ENCODE measurements at regions not wholly inside any gene's neighbourhood (a gene's known extent, or its start where the extent isn't known, plus 50 kb on each side); places are given as distances from the start of the nearest gene placed in this dataset.

DNA sequence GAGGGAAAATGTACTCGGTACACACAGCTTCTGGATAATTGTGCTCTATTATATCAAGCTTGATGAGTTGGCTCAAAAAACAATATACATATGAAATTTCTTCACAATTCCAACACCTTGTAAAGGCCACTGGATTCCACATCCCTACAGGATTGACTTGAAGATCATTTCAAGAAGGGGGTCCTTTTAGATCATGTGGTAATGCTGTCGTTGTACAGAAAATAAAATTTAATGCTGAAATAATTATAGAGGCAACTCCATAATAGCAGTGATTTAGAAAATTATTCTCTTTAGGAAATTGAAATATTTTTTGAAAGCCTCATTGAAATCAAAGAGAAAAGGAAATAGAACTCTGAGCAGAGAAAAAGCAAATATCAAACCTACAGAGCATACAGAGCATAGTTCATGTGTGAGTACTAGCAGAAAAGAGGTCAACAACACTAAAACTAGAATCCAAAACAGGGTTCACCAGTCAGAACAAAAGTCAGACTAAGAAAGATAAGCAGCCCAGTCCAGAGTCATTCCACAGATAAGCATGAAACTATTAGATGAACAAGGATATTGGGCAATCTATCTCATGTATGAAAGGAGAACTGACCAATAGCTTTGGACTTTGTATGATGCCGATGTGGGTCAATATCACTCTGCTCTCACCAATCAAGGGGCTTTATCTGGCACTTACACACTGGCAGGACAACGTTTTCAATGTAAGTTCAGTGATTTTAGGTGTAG, 79.5 kb upstream of the PALMD start:
- H3K9me3 Mint-ChIP-seq: no peaks in the 10 kb centered on the region
- no peaks in the 10 kb centered on the region for H3K36me3 Mint-ChIP-seq (ENCODE audit: low read depth)
- peaks cover 13% of the 10 kb centered on the region for H3K27me3 Mint-ChIP-seq
- no peaks in the 10 kb centered on the region for H3K4me1 Mint-ChIP-seq
- DNase-seq: no peak
- intact Hi-C loops (cut with micrococcal nuclease): no loop called here
- no peak overlapping the region for H3K4me3 Mint-ChIP-seq
- H3K27ac Mint-ChIP-seq: no peak overlapping the region

DNA sequence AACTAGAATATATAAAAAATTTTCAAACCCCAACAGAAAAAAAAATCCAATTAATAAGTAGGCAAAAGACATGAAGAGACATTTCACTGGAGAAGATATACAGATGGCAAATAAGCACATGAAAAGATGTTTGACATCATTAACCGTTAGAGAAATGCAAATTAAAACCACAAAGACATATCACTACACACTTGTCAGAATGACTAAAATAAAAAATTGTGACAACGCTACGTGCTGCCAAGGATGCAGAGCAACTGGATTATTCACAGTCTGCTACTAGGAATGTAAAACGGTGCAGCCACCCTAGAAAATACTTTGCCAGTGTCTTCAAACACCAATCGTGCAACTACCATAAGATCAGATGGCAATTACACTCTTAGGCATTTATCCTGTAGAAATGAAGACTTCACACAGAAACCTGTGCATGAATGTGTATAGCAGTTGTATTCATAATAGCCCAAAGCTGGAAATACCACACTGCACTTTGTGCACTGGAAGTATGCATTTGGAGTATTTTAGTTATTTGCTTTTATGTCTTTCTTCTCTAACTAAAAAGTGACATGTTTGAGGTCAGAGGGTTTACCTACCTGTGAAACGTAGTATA, 75.3 kb upstream of the PALMD start:
- Mint-ChIP-seq H3K36me3 (ENCODE audit: low read depth) (no peaks in the 10 kb centered on the region), H3K4me1 (no peaks in the 10 kb centered on the region), H3K9me3 (no peaks in the 10 kb centered on the region), H3K4me3 (no peak overlapping the region), H3K27ac (no peak overlapping the region), H3K27me3 (peaks cover 10% of the 10 kb centered on the region)
- intact Hi-C loops (cut with micrococcal nuclease): no loop called here
- DNase-seq: no peak

- Mint-ChIP-seq H3K9me3 (no peaks in the 10 kb centered on the region), H3K4me3 (no peak overlapping the region)
These were observed 74.7 kb upstream of the PALMD start for GRCh38 chr1:99571092-99571734.

DNA sequence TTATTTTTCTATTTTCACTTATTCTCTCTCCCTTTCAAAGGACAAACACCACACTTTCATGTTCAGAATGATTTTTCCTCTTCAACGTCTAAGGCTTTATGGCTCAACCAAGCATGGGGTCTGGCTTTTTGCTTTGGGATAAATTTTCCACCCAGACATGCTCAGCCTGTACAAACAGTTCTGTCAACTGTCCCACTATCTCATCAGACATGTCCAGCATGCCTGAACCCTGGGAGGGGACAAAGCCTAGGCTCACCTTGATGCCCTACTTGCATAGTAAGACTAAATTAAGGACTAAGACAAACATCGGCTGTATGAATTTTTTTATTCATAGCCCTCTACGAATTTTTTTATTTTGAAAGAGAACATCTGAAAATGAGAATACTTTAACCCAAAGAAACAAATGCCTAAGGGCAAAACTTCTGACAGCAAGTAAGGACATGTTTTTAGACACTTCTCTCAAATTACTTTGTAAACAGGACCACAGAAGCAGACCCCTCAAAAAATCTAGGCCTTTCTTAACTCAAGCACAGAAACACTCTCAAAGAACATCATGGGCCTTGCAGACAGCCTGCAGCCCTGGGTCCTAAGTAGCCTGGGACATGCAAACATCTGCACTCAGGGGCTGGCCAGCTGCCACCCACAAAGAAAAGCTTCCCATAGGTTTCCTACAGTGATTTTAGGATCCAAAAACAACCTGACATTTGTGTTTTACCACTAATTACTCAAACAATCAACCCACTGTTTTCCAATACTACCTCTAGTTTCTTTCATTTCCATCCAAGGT, 72.3 kb upstream of the PALMD start:
- no peaks in the 10 kb centered on the region for H3K9me3 Mint-ChIP-seq
- no peak for DNase-seq
- H3K27me3 Mint-ChIP-seq: peaks cover 6% of the 10 kb centered on the region
- no peak overlapping the region for H3K27ac Mint-ChIP-seq
- H3K36me3 Mint-ChIP-seq (ENCODE audit: low read depth): no peaks in the 10 kb centered on the region
- H3K4me3 Mint-ChIP-seq: no peak overlapping the region
- H3K4me1 Mint-ChIP-seq: no peaks in the 10 kb centered on the region
- intact Hi-C loops (cut with micrococcal nuclease): no loop called here

More at GRCh38 chr1:99571092-99571734, 74.7 kb upstream of the PALMD start:
- peaks cover 10% of the 10 kb centered on the region for H3K27me3 Mint-ChIP-seq
- H3K36me3 Mint-ChIP-seq (ENCODE audit: low read depth): no peaks in the 10 kb centered on the region
- no peak overlapping the region for H3K27ac Mint-ChIP-seq
- intact Hi-C loops (cut with micrococcal nuclease): no loop called here
- H3K4me1 Mint-ChIP-seq: no peaks in the 10 kb centered on the region
- no peak for DNase-seq

DNA sequence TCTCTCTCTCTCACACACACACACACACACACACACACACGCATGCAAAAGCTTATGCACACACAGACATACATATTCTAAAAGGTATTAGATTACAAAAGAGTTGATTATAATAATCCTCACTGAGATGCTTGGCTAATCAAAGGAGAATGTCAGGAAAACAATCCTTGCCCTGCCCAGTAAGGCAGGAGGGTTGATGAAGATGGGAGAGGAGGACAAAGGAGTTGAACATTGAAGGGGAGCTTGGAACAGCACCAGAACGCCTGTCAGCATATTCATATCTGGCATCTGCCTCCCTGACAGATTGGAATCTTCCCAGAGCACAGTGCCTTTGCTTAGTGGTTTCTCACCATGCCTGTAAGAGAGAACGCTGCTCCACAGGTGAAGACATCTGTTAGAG, 68.6 kb upstream of the PALMD start:
- no peaks in the 10 kb centered on the region for H3K36me3 Mint-ChIP-seq (ENCODE audit: low read depth)
- H3K4me3 Mint-ChIP-seq: no peak overlapping the region
- no peak overlapping the region for H3K27ac Mint-ChIP-seq
- no peak for DNase-seq
- no peaks in the 10 kb centered on the region for H3K4me1 Mint-ChIP-seq
- H3K27me3 Mint-ChIP-seq: peaks cover 2% of the 10 kb centered on the region
- no peaks in the 10 kb centered on the region for H3K9me3 Mint-ChIP-seq
- intact Hi-C loops (cut with micrococcal nuclease): no loop called here

GRCh38 chr1:99579691-99580172, 66.2 kb upstream of the PALMD start:
- H3K27me3 Mint-ChIP-seq: peaks cover 2% of the 10 kb centered on the region
- H3K9me3 Mint-ChIP-seq: no peaks in the 10 kb centered on the region
- intact Hi-C loops (cut with micrococcal nuclease): no loop called here
- DNase-seq: no peak
- H3K4me3 Mint-ChIP-seq: no peak overlapping the region
- H3K4me1 Mint-ChIP-seq: no peaks in the 10 kb centered on the region
- H3K36me3 Mint-ChIP-seq (ENCODE audit: low read depth): no peaks in the 10 kb centered on the region
- no peak overlapping the region for H3K27ac Mint-ChIP-seq

- peaks cover 2% of the 10 kb centered on the region for H3K27me3 Mint-ChIP-seq
- H3K27ac Mint-ChIP-seq: no peak overlapping the region
- no peaks in the 10 kb centered on the region for H3K36me3 Mint-ChIP-seq (ENCODE audit: low read depth)
- no peak for DNase-seq
- no peaks in the 10 kb centered on the region for H3K4me1 Mint-ChIP-seq
- H3K4me3 Mint-ChIP-seq: no peak overlapping the region
- H3K9me3 Mint-ChIP-seq: no peaks in the 10 kb centered on the region
- intact Hi-C loops (cut with micrococcal nuclease): no loop called here
These were observed 65.5 kb upstream of the PALMD start for GRCh38 chr1:99580451-99580850.

DNA sequence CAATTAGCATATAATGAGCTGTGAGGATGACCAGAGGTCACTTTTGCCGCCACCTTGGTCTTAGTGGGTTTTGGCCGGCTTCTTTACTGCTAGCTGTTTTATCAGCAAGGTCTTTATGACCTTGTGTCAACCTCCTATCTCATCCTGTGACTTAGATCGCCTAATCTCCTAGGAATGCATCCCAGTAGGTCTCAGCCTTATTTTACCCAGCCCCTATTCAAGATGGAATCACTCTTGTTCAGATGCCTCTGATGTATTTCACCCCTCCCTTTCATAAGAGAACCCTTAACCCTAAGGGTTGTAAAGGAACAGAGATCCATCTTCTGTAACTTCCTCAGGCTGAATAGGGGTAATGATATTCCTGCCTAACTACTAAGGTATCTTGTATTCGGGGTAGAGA, 58.9 kb upstream of the PALMD start:
- no peaks in the 10 kb centered on the region for H3K9me3 Mint-ChIP-seq
- no peak overlapping the region for H3K4me3 Mint-ChIP-seq
- H3K27me3 Mint-ChIP-seq: peaks cover 3% of the 10 kb centered on the region
- H3K4me1 Mint-ChIP-seq: no peaks in the 10 kb centered on the region
- no peak overlapping the region for H3K27ac Mint-ChIP-seq
- no peak for DNase-seq
- intact Hi-C loops (cut with micrococcal nuclease): no loop called here
- no peaks in the 10 kb centered on the region for H3K36me3 Mint-ChIP-seq (ENCODE audit: low read depth)

- H3K36me3 Mint-ChIP-seq (ENCODE audit: low read depth): no peaks in the 10 kb centered on the region
- no peak overlapping the region for H3K27ac Mint-ChIP-seq
- H3K4me1 Mint-ChIP-seq: no peaks in the 10 kb centered on the region
- intact Hi-C loops (cut with micrococcal nuclease): no loop called here
- no peak overlapping the region for H3K4me3 Mint-ChIP-seq
- H3K27me3 Mint-ChIP-seq: peaks cover 3% of the 10 kb centered on the region
- no peak for DNase-seq
- H3K9me3 Mint-ChIP-seq: no peaks in the 10 kb centered on the region
These were observed 56.7 kb upstream of the PALMD start for GRCh38 chr1:99589186-99589636.

GRCh38 chr1:99590578-99591209, 55.2 kb upstream of the PALMD start:
- intact Hi-C loops (cut with micrococcal nuclease): no loop called here
- H3K9me3 Mint-ChIP-seq: no peaks in the 10 kb centered on the region
- H3K27me3 Mint-ChIP-seq: peaks cover 3% of the 10 kb centered on the region
- H3K27ac Mint-ChIP-seq: no peak overlapping the region
- no peak for DNase-seq
- no peak overlapping the region for H3K4me3 Mint-ChIP-seq
- no peaks in the 10 kb centered on the region for H3K36me3 Mint-ChIP-seq (ENCODE audit: low read depth)
- no peaks in the 10 kb centered on the region for H3K4me1 Mint-ChIP-seq

GRCh38 chr1:99591886-99592285, 54.0 kb upstream of the PALMD start:
- H3K27ac Mint-ChIP-seq: no peak overlapping the region
- peaks cover 3% of the 10 kb centered on the region for H3K27me3 Mint-ChIP-seq
- no peak overlapping the region for H3K4me3 Mint-ChIP-seq
- no peak for DNase-seq
- H3K9me3 Mint-ChIP-seq: no peaks in the 10 kb centered on the region
- no peaks in the 10 kb centered on the region for H3K36me3 Mint-ChIP-seq (ENCODE audit: low read depth)
- H3K4me1 Mint-ChIP-seq: no peaks in the 10 kb centered on the region
- intact Hi-C loops (cut with micrococcal nuclease): no loop called here

GRCh38 chr1:99594205-99594604, 51.7 kb upstream of the PALMD start:
- DNase-seq: no peak
- Mint-ChIP-seq H3K27ac (no peak overlapping the region), H3K4me3 (no peak overlapping the region), H3K9me3 (no peaks in the 10 kb centered on the region), H3K4me1 (no peaks in the 10 kb centered on the region), H3K27me3 (peaks cover 3% of the 10 kb centered on the region), H3K36me3 (ENCODE audit: low read depth) (no peaks in the 10 kb centered on the region)
- intact Hi-C loops (cut with micrococcal nuclease): no loop called here

GRCh38 chr1:99595041-99595440, 50.9 kb upstream of the PALMD start:
- intact Hi-C loops (cut with micrococcal nuclease): no loop called here
- no peak for DNase-seq
- Mint-ChIP-seq H3K9me3 (no peaks in the 10 kb centered on the region), H3K4me1 (no peaks in the 10 kb centered on the region), H3K36me3 (ENCODE audit: low read depth) (no peaks in the 10 kb centered on the region), H3K27ac (no peak overlapping the region), H3K4me3 (no peak overlapping the region), H3K27me3 (peaks cover 3% of the 10 kb centered on the region)
